ENCODE measurements at regions not wholly inside any gene's neighbourhood (a gene's known extent, or its start where the extent isn't known, plus 50 kb on each side); places are given as distances from the start of the nearest gene placed in this dataset.

GRCh38 chr9:31188496-31188895 is 1195.9 kb upstream of the ACO1 start (continued):
- TF ChIP-seq CHD7 (IDR thresholded peaks at IDR 0.05; ENCODE audit: insufficient replicate concordance, low read length), result no peak
- TF ChIP-seq SIX5 (IDR thresholded peaks at IDR 0.05; ENCODE audit: low read depth, low read length), result no peak
- no peak for TF ChIP-seq MAFK (IDR thresholded peaks at IDR 0.05; ENCODE audit: low read depth, low read length)
- no peak for TF ChIP-seq JUND (IDR thresholded peaks at IDR 0.05; ENCODE audit: low read length)
